ENCODE measurements at regions not wholly inside any gene's neighbourhood (a gene's known extent, or its start where the extent isn't known, plus 50 kb on each side); places are given as distances from the start of the nearest gene placed in this dataset.
"Not testable (repeated sequence)": the region's sequence is repeated elsewhere in the genome, so short reads cannot be mapped to it uniquely, and the experiment has no call there.

- not testable (repeated sequence) for H3K4me3 ChIP-seq (replicated peaks in 1 of 2; ENCODE audit: low read depth in 2 of 2, low read length in 2 of 2); DNase-seq (ENCODE audit: low read depth in 2 of 2)
Observed at GRCh38 chr16:32870628-32871027, 194.7 kb upstream of the TP53TG3 start.

GRCh38 chr16:32868334-32868733, 192.4 kb upstream of the TP53TG3 start:
- not testable (repeated sequence) for H3K4me3 ChIP-seq (replicated peaks in 1 of 2; ENCODE audit: low read depth in 2 of 2, low read length in 2 of 2); DNase-seq (ENCODE audit: low read depth in 2 of 2)

- H3K4me3 ChIP-seq (replicated peaks in 1 of 2; ENCODE audit: low read depth in 2 of 2, low read length in 2 of 2); DNase-seq (ENCODE audit: low read depth in 2 of 2): not testable (repeated sequence)
Observed at GRCh38 chr16:32865284-32865683, 189.3 kb upstream of the TP53TG3 start.

- not testable (repeated sequence) for H3K4me3 ChIP-seq (replicated peaks in 1 of 2; ENCODE audit: low read depth in 2 of 2, low read length in 2 of 2)
Observed at GRCh38 chr16:32861476-32862201, 185.7 kb upstream of the TP53TG3 start.

GRCh38 chr16:32847379-32847778, 171.4 kb upstream of the TP53TG3 start:
- H3K4me3 ChIP-seq (replicated peaks in 1 of 2; ENCODE audit: low read depth in 2 of 2, low read length in 2 of 2); DNase-seq (ENCODE audit: low read depth in 2 of 2): not testable (repeated sequence)

More at GRCh38 chr16:32861476-32862201, 185.7 kb upstream of the TP53TG3 start:
- DNase-seq (ENCODE audit: low read depth in 2 of 2) = not testable (repeated sequence)

- H3K4me3 ChIP-seq (replicated peaks in 1 of 2; ENCODE audit: low read depth in 2 of 2, low read length in 2 of 2); DNase-seq (ENCODE audit: low read depth in 2 of 2): not testable (repeated sequence)
Observed at GRCh38 chr16:32845572-32845971, 169.6 kb upstream of the TP53TG3 start.

GRCh38 chr16:32842844-32843243, 166.9 kb upstream of the TP53TG3 start:
- not testable (repeated sequence) for H3K4me3 ChIP-seq (replicated peaks in 1 of 2; ENCODE audit: low read depth in 2 of 2, low read length in 2 of 2); DNase-seq (ENCODE audit: low read depth in 2 of 2)

GRCh38 chr16:32807280-32807679, 131.3 kb upstream of the TP53TG3 start:
- not testable (repeated sequence) for DNase-seq (ENCODE audit: low read depth in 2 of 2); H3K4me3 ChIP-seq (replicated peaks in 1 of 2; ENCODE audit: low read depth in 2 of 2, low read length in 2 of 2)

GRCh38 chr16:32805639-32806038, 129.7 kb upstream of the TP53TG3 start:
- not testable (repeated sequence) for DNase-seq (ENCODE audit: low read depth in 2 of 2); H3K4me3 ChIP-seq (replicated peaks in 1 of 2; ENCODE audit: low read depth in 2 of 2, low read length in 2 of 2)

Measured in cardiac fibroblast (primary cell).